UCSD-AML1 (cell line): ENCODE measurements at regions not wholly inside any gene's neighbourhood (a gene's known extent, or its start where the extent isn't known, plus 50 kb on each side); places are given as distances from the start of the nearest gene placed in this dataset.

Source experiments
- DNase-seq: peaks from one replicate; lab custom pipeline; 2025; ENCODE audit not compliant: unreplicated experiment; lab: John Stamatoyannopoulos, UW

DNA sequence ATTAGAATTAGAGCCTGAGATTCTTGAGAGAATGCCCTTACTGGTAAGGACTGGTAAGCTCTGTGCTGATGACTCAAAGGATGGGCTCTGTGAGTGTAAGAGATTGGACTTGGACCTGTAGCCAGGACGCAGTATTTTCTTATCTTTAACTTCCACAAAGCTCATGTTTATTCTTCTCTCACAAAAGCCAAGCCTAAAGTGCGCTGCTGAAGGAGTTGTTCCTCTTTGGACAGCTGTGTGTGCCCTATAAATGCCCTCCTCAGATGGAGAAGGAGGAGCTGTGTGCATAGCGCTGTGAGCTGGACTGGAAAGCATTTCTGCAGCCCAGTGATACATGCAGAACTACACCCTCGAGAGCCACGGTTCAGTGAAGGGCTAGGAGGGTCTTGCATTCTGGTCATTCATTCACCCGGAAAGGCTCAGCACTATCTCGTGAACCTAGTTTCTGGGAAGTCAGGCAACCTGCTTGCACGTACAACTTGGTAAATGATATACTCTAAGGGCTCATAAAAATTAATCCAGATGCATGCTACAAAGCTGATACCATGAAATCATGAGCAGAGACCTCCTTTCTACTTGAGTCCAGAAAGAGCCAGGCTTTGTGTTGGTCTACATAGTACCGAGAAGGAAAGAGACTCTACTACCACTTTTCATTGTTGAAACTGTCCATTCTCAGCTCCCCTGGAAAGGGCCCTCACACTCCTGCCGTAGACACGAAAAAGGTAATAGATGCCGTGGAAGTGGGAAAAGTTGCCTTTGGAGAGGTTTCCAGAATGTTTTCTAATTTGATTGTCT, 103.0 kb upstream of the TBL1XR1 start:
- DNase-seq: peak; percentile 41

- DNase-seq: no peak
These were observed 103.6 kb upstream of the TBL1XR1 start for GRCh38 chr3:177300842-177301241.

GRCh38 chr3:177306252-177306651, 109.0 kb upstream of the TBL1XR1 start:
- DNase-seq: no peak

DNA sequence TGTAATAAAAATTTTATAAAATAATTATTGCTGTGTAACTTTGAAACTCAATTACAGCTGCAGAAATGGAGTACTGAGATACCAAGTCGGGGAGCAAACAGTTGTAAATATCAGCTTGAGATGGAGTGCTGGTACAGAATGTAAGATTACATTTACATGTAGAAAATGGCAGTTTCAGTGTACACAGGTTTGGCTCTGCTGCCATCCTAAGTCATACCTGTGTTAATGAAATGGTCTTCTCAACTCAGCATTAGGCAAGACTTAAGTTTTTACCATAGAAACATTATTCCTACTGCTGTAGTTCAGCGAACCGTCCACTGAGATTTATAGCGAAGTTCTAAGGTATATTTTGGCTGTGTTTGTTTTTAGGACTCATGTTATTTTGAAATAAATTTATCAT, 110.1 kb upstream of the TBL1XR1 start:
- no peak for DNase-seq

DNA sequence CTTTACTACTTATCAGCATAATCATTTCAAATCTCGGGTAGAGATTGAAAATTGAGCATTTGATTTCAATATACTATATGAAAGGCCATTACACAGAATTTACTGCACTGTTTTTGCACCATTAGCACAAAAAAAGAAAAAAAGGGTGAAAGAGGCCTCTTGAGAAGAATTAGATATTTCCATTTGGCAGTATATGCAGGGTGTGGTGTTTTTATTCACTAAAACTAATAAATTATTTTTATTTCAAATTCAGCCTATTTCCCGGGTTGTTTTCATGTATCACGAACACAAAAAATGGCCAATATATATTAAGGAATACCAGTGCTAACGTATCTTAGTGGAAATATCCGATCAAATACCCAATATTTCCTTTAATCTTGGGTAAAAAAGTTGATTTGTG, 110.5 kb upstream of the TBL1XR1 start:
- DNase-seq: no peak

DNA sequence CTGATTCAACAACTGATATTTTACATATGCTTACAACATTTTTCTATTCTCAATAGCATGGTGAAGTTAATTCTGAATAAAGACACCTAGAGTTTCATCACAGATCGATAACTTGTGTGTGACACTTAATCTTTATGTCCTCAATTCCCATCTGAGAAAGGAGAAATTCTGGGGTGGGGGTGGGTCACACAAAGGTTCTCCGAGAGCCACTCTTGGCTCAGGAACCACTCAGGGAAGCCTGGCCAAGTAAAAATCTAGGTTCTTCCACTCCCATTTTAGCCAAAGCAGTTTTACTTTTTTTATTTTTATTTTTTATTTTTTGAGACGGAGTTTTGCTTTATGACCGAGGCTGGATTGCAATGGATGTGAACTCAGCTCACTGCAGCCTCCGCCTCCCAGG, 111.0 kb upstream of the TBL1XR1 start:
- no peak for DNase-seq

- no peak for DNase-seq
These were observed 111.6 kb upstream of the TBL1XR1 start for GRCh38 chr3:177308911-177309310.

- no peak for DNase-seq
These were observed 115.2 kb upstream of the TBL1XR1 start for GRCh38 chr3:177312491-177312890.

DNA sequence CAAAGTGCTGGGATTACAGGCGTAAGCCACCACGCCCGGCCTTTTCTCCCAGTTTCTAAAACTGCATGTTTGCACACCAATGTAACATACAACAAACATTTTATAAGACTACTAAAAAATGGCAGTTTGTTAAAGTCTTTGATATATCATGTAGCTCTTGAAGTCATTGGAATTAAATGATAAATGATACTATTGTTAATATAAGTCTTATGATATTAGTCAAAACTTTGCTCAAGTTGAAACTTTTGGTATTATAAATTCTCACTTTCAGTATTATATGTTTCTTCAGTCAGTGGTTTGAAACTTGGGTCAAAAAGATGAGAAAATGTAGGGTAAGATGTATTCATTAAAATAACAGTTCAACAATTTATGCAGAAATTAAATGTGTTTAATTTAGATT, 117.6 kb upstream of the TBL1XR1 start:
- no peak for DNase-seq

- DNase-seq: no peak
These were observed 120.0 kb upstream of the TBL1XR1 start for GRCh38 chr3:177317247-177317646.

GRCh38 chr3:177318559-177318958, 121.3 kb upstream of the TBL1XR1 start:
- no peak for DNase-seq

- DNase-seq: no peak
These were observed 123.5 kb upstream of the TBL1XR1 start for GRCh38 chr3:177320765-177321247.

- DNase-seq: no peak
These were observed 124.5 kb upstream of the TBL1XR1 start for GRCh38 chr3:177321819-177322218.

GRCh38 chr3:177322881-177323280, 125.6 kb upstream of the TBL1XR1 start:
- DNase-seq: no peak

GRCh38 chr3:177329854-177330253, 132.6 kb upstream of the TBL1XR1 start:
- no peak for DNase-seq

- no peak for DNase-seq
These were observed 133.5 kb upstream of the TBL1XR1 start for GRCh38 chr3:177330779-177331178.

- no peak for DNase-seq
These were observed 134.0 kb upstream of the TBL1XR1 start for GRCh38 chr3:177331203-177331835.

- DNase-seq: no peak
These were observed 135.7 kb upstream of the TBL1XR1 start for GRCh38 chr3:177332955-177333354.

DNA sequence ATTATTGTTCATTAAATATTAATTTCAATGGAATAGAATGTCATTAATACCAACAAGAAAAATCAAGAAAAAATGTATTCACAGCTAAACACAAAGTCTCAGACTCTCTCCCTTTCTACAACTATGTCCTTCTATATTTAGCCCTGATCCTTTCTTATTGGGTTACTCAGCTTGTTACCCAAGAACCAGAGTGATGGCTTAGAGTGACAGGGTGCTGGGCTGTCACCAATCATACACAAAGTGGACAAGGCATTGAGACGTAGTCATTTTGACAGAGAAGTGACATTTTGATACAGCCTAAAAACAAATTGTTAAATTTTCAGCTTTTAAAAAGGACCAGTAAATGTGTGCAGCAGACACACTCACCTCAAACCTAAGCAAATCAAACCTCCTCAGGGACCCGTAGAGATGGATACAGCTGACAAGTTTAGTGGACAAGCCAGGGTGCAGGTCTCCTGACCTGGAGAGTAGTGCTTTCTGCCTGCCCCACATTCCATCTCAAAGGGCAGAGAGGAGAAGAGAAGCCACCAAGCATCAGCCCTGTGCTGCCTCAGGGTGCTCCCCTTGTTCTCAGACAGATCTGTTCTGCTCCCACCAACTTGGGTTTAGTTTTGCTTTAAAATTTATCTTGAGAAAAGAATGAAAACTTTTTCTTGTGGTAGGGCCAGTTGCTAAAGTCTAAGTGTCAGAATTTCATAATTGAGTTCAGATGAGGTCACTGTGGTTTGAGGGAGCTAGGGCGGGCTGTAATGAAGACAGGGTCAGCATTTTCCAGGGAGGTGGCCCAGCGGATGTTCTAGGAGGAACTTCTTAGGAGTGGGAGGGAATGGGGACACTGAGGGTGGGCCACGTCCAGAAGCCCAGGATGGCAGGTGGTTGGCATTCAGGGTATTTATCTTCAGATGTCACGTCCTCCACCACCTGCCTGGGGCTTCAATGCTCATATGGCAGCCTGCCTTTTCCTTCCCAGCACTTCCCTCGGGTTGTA, 136.5 kb upstream of the TBL1XR1 start:
- peak; percentile 40 for DNase-seq

DNA sequence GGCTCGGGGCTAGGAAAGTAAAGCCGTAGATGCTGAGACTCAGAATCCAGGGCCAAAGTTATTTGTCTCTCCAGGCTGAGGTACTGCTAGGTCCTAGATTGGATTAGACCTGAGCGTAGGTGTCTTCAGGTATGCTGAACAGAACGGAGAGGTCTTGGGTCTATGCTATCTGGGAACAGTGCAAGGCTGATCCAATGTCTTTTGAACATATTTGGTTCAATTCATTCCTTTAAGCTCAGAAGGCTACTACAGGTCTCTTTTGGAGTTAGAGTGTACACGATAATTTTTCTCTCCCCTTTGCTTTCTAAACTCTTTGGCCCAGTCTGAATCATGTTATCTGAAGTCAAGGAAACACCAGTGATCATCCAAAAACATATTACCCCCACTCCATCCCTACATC, 137.5 kb upstream of the TBL1XR1 start:
- no peak for DNase-seq

GRCh38 chr3:177335728-177336127, 138.4 kb upstream of the TBL1XR1 start:
- DNase-seq: no peak
